Liver (tissue), 8 donors: ENCODE measurements at regions not wholly inside any gene's neighbourhood (a gene's known extent, or its start where the extent isn't known, plus 50 kb on each side); places are given as distances from the start of the nearest gene placed in this dataset.

ENCODE experiments used
- DNase-seq: peaks from one replicate; pipeline ENCODE4 v3.0.0-alpha.2; 2017; ENCODE audit warnings: low spot score
- H3K27ac ChIP-seq, 2 donors: one replicate each; pipeline ENCODE4 v1.7.0; 2013; ENCODE audit warnings: inconsistent platforms in 2 of 2, low read length in 2 of 2, control low read depth in 1 of 2, low read depth in 1 of 2, mild to moderate bottlenecking in 1 of 2
- H3K27me3 ChIP-seq, 4 donors: one replicate each; pipeline versions ENCODE4 v1.6.1 to v1.7.0; 2013; ENCODE audit warnings: low read length in 3 of 4, inconsistent platforms in 1 of 4, mild to moderate bottlenecking in 1 of 4, moderate library complexity in 1 of 4; ENCODE audit not compliant: control insufficient read depth in 4 of 4, insufficient read depth in 4 of 4
- H3K36me3 ChIP-seq, 4 donors: one replicate each; pipeline versions ENCODE4 v1.6.1 to v1.7.0; 2013; ENCODE audit warnings: low read length in 3 of 4, mild to moderate bottlenecking in 3 of 4, low read depth in 1 of 4, moderate library complexity in 1 of 4; ENCODE audit not compliant: control insufficient read depth in 4 of 4, insufficient read depth in 3 of 4
- H3K4me1 ChIP-seq, 4 donors: one replicate each; pipeline versions ENCODE4 v1.6.1 to v1.7.0; 2013; ENCODE audit warnings: low read length in 3 of 4, mild to moderate bottlenecking in 3 of 4, moderate library complexity in 1 of 4; ENCODE audit not compliant: control insufficient read depth in 4 of 4, insufficient read depth in 4 of 4
- H3K4me3 ChIP-seq, 3 donors: one replicate each; pipeline versions ENCODE4 v1.6.1 to v1.7.0; 2013; ENCODE audit warnings: low read length in 3 of 3, control low read depth in 1 of 3, low read depth in 1 of 3, mild to moderate bottlenecking in 1 of 3
- H3K9ac ChIP-seq, 2 donors: one replicate each; pipeline ENCODE4 v1.7.0; 2013; ENCODE audit warnings: low read length in 2 of 2, mild to moderate bottlenecking in 2 of 2, moderate library complexity in 2 of 2, control low read depth in 1 of 2, low read depth in 1 of 2
- H3K9me3 ChIP-seq, 4 donors: one replicate each; pipeline versions ENCODE4 v1.6.1 to v1.7.0; 2013; ENCODE audit warnings: low read length in 3 of 4; ENCODE audit not compliant: control insufficient read depth in 4 of 4
- ATF3 ChIP-seq: IDR thresholded peaks from 2 replicates; pipeline ENCODE4 v1.6.1; 2016; ENCODE audit warnings: antibody characterized with exemption
- CTCF ChIP-seq: fragments of 150-350 bp; IDR thresholded peaks from 2 replicates; pipeline ENCODE4 v1.5.1; 2017; ENCODE audit warnings: improper control_type of control experiment, low read depth, low read length; ENCODE audit not compliant: missing input control
- EGR1 ChIP-seq, 2 donors: IDR thresholded peaks; 2 replicates each; pipeline ENCODE4 v1.6.1; 2016 to 2018; ENCODE audit warnings: antibody characterized with exemption in 2 of 2, low read depth in 2 of 2
- FOXA1 ChIP-seq: IDR thresholded peaks from 2 replicates; pipeline ENCODE4 v1.6.1; 2016; ENCODE audit warnings: antibody characterized with exemption
- FOXA2 ChIP-seq: IDR thresholded peaks from 2 replicates; pipeline ENCODE4 v1.6.1; 2016; ENCODE audit warnings: antibody characterized with exemption
- GABPA ChIP-seq, 2 donors: IDR thresholded peaks in 1 of 2; conservative IDR thresholded peaks in 1 of 2; 2 replicates each; pipeline ENCODE4 v1.6.1; 2016; ENCODE audit warnings: antibody characterized with exemption in 2 of 2, mild to moderate bottlenecking in 1 of 2, moderate library complexity in 1 of 2
- HNF4A ChIP-seq, 2 donors: conservative IDR thresholded peaks; 2 replicates each; pipeline ENCODE4 v1.6.1; 2016; ENCODE audit warnings: antibody characterized with exemption in 2 of 2, mild to moderate bottlenecking in 2 of 2
- HNF4G ChIP-seq: IDR thresholded peaks from 2 replicates; pipeline ENCODE4 v1.6.1; 2016; ENCODE audit warnings: antibody characterized with exemption
- JUND ChIP-seq, 2 donors: IDR thresholded peaks; 2 replicates each; pipeline ENCODE4 v1.6.1; 2016; ENCODE audit warnings: antibody characterized with exemption in 2 of 2
- MAX ChIP-seq: IDR thresholded peaks from 2 replicates; pipeline ENCODE4 v1.6.1; 2016; ENCODE audit warnings: antibody characterized with exemption
- NR2F2 ChIP-seq: IDR thresholded peaks from 2 replicates; pipeline ENCODE4 v1.6.1; 2016; ENCODE audit warnings: antibody characterized with exemption
- RAD21 ChIP-seq, 2 donors: IDR thresholded peaks; 2 replicates each; pipeline ENCODE4 v1.6.1; 2016; ENCODE audit warnings: antibody characterized with exemption in 2 of 2, mild to moderate bottlenecking in 2 of 2
- RXRA ChIP-seq, 2 donors: IDR thresholded peaks; 2 replicates each; pipeline ENCODE4 v1.6.1; 2017 to 2018; ENCODE audit warnings: antibody characterized with exemption in 2 of 2, mild to moderate bottlenecking in 1 of 2
- SP1 ChIP-seq: IDR thresholded peaks from 2 replicates; pipeline ENCODE4 v1.6.1; 2018; ENCODE audit warnings: antibody characterized with exemption, mild to moderate bottlenecking
- TAF1 ChIP-seq: conservative IDR thresholded peaks from 2 replicates; pipeline ENCODE4 v1.6.1; 2016; ENCODE audit warnings: antibody characterized with exemption, mild to moderate bottlenecking
- YY1 ChIP-seq: IDR thresholded peaks from 2 replicates; pipeline ENCODE4 v1.6.1; 2016; ENCODE audit warnings: antibody characterized with exemption, mild to moderate bottlenecking
- WGBS: extraction: QIAGEN DNeasy Blood & Tissue Kit; methylation state at CpG from one replicate; pipeline ENCODE4 v1.1.7; 2013; 5-methylcytosine and 5-hydroxymethylcytosine counted together
- TF ChIP-seq, protein P1 (sequence below): IDR thresholded peaks from 2 replicates; pipeline ENCODE4 v1.6.1; 2016; ENCODE audit warnings: antibody characterized with exemption
- TF ChIP-seq, protein P2 (sequence below): IDR thresholded peaks from 2 replicates; pipeline ENCODE4 v1.6.1; 2016; ENCODE audit warnings: antibody characterized with exemption, mild to moderate bottlenecking
- donor health status: healthy.
- donor health status: healthy.
- donor health status: healthy.
- donor health status: healthy.
- donor health status: healthy.

DNA sequence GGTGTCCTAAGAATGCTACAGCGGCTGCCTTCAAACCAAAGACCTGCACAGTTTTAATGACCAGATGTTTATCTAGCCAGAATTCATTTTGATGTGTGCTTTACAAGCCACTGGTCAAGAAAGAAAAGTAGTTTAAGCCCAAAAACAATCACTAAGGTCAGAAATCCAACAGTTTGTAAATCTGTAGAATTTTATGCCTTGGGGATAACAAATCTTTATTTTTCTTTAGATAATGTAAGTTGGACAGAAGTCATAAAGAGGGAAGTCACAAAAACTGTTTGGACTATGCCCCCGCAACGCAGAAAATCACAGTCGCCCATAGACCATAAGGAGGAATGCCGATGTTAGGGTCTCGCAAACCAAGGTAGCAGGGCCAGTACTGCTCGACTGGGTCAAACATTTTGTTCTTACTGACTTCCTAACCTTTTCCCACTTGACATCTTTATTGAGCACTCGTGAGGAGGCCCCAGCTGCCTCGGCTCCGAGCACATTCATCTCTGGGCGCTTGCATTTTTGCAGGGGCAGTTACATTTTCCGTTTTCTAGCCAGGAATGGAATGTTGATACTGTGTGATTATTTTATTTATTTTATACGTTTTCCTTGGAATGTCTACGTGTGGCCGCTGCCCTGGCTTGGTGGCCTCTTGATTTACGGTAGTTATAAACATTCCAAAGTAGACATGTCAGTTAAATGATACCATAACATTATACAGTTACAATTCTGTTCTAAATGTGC is 56.7 kb upstream of the APCDD1L start:
- Histone ChIP-seq H3K9ac (no peak overlapping the region), H3K36me3 (no peaks in the 10 kb centered on the region), H3K27ac (no peak overlapping the region), H3K4me3 (no peak overlapping the region), H3K27me3 (no peaks in the 10 kb centered on the region), H3K4me1 (no peaks in the 10 kb centered on the region), H3K9me3 (no peaks in the 10 kb centered on the region)
- no peak for TF ChIP-seq NR2F2
- 77% methylated on average over 16 of the region's 16 CpGs for WGBS
- no peak for DNase-seq

DNA sequence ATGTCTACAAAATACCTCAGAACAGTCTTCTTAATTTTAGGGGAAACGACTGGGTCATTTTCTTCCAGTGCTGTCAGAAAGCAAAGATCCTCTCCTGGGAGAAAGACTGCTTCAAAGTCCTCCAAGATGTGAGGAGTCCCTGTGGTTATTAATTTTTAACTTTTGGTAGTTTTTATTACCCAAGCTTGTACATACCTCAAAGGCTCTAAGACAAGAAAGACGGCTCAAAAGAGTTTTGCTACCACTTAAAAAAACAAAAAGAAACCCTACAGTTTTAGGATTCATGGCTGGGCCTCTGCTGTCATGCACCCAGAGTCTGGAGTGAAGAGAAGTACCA is 56.1 kb upstream of the APCDD1L start:
- no peak for DNase-seq
- H3K36me3 ChIP-seq, result no peaks in the 10 kb centered on the region

More for the DNA sequence above, 56.1 kb upstream of the APCDD1L start:
- TF ChIP-seq, protein P1, sequence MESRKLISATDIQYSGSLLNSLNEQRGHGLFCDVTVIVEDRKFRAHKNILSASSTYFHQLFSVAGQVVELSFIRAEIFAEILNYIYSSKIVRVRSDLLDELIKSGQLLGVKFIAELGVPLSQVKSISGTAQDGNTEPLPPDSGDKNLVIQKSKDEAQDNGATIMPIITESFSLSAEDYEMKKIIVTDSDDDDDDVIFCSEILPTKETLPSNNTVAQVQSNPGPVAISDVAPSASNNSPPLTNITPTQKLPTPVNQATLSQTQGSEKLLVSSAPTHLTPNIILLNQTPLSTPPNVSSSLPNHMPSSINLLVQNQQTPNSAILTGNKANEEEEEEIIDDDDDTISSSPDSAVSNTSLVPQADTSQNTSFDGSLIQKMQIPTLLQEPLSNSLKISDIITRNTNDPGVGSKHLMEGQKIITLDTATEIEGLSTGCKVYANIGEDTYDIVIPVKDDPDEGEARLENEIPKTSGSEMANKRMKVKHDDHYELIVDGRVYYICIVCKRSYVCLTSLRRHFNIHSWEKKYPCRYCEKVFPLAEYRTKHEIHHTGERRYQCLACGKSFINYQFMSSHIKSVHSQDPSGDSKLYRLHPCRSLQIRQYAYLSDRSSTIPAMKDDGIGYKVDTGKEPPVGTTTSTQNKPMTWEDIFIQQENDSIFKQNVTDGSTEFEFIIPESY, result no peak
- TF ChIP-seq FOXA1 (no peak), ATF3 (no peak), CTCF (no peak), EGR1 (IDR thresholded peaks at IDR 0.05; ENCODE audit: low read depth in 2 of 2) (no peak), RAD21 (IDR thresholded peaks at IDR 0.05) (no peak), RXRA (IDR thresholded peaks at IDR 0.05) (no peak), GABPA (IDR thresholded peaks at IDR 0.05 in 1 of 2, conservative IDR thresholded peaks at IDR 0.05 in 1 of 2) (no peak), JUND (IDR thresholded peaks at IDR 0.05) (no peak), YY1 (no peak), NR2F2 (no peak), MAX (no peak), HNF4G (no peak), SP1 (no peak), HNF4A (conservative IDR thresholded peaks at IDR 0.05) (no peak), FOXA2 (no peak), TAF1 (no peak)
- TF ChIP-seq, protein P2, sequence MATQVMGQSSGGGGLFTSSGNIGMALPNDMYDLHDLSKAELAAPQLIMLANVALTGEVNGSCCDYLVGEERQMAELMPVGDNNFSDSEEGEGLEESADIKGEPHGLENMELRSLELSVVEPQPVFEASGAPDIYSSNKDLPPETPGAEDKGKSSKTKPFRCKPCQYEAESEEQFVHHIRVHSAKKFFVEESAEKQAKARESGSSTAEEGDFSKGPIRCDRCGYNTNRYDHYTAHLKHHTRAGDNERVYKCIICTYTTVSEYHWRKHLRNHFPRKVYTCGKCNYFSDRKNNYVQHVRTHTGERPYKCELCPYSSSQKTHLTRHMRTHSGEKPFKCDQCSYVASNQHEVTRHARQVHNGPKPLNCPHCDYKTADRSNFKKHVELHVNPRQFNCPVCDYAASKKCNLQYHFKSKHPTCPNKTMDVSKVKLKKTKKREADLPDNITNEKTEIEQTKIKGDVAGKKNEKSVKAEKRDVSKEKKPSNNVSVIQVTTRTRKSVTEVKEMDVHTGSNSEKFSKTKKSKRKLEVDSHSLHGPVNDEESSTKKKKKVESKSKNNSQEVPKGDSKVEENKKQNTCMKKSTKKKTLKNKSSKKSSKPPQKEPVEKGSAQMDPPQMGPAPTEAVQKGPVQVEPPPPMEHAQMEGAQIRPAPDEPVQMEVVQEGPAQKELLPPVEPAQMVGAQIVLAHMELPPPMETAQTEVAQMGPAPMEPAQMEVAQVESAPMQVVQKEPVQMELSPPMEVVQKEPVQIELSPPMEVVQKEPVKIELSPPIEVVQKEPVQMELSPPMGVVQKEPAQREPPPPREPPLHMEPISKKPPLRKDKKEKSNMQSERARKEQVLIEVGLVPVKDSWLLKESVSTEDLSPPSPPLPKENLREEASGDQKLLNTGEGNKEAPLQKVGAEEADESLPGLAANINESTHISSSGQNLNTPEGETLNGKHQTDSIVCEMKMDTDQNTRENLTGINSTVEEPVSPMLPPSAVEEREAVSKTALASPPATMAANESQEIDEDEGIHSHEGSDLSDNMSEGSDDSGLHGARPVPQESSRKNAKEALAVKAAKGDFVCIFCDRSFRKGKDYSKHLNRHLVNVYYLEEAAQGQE, result no peak
- no peaks in the 10 kb centered on the region for H3K4me1 ChIP-seq
- no peak overlapping the region for H3K27ac ChIP-seq
- 43% methylated on average over 2 of the region's 2 CpGs for WGBS
- no peak overlapping the region for H3K9ac ChIP-seq
- no peaks in the 10 kb centered on the region for H3K9me3 ChIP-seq
- no peak overlapping the region for H3K4me3 ChIP-seq
- no peaks in the 10 kb centered on the region for H3K27me3 ChIP-seq
